Activated CD8-positive, alpha-beta memory T cell treated with anti-CD3 and anti-CD28 coated beads, Interleukin-2, amount 10 ng/mL, durations not matched to agents 7 days and 5 days (primary cell): ENCODE measurements at regions not wholly inside any gene's neighbourhood (a gene's known extent, or its start where the extent isn't known, plus 50 kb on each side); places are given as distances from the start of the nearest gene placed in this dataset.

Experiments
- ATAC-seq: fragments of 150-1000 bp; cut with Tn5 transposase; one replicate; pipeline ENCODE4 v1.10.0; 2021; ENCODE audit warnings: moderate library complexity
- CTCF ChIA-PET: fragments of 350-600 bp; sonication (Branson Sonifier 250); formaldehyde crosslinking; loops from one replicate; lab custom pipeline; 2021; ENCODE audit warnings: antibody characterized with exemption; lab: Charles Lee
- DNase-seq: peaks from one replicate; pipeline ENCODE4 v3.0.0-alpha.2; 2020
- H3K27ac Mint-ChIP-seq: one replicate; pipeline ENCODE4 v1.8.0; 2021; ENCODE audit warnings: mild to moderate bottlenecking, mixed read lengths
- H3K27me3 Mint-ChIP-seq: one replicate; pipeline ENCODE4 v1.8.0; 2021; ENCODE audit warnings: mixed read lengths
- H3K36me3 Mint-ChIP-seq: one replicate; pipeline ENCODE4 v1.8.0; 2021; ENCODE audit warnings: mild to moderate bottlenecking, mixed read lengths
- H3K4me1 Mint-ChIP-seq: one replicate; pipeline ENCODE4 v1.8.0; 2021; ENCODE audit warnings: mixed read lengths
- H3K4me3 Mint-ChIP-seq: one replicate; pipeline ENCODE4 v1.8.0; 2021; ENCODE audit warnings: mild to moderate bottlenecking, moderate library complexity, mixed read lengths
- H3K9me3 Mint-ChIP-seq: one replicate; pipeline ENCODE4 v1.8.0; 2022; ENCODE audit warnings: low read depth, mixed read lengths

DNA sequence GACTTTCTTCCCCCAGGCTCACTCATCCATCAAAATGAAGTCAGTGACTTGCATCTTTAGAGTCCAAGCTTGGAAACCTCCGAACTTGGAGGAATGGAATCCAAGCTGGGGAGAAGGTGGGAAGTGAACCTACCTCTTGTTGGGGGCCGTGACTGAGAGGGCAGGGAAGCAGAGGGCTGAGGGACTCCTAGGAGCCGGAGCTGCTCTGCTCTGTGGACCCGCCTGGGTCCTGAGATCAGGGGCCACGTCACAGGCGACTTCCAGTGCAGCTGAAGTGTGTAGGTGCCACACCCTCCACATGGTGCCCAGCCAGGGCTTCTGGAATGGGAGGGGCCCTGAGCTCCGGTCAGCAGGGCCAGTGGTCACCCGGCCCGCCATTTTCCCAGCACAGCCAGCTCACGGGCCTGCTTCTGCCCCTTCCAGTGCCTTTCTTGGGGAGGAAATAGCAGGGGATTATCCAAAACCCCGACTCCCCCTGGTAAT, 63.4 kb upstream of the OTOS start:
- Mint-ChIP-seq H3K27me3 (peaks cover 32% of the 10 kb centered on the region), H3K27ac (no peak overlapping the region), H3K4me1 (no peaks in the 10 kb centered on the region), H3K4me3 (no peak overlapping the region), H3K9me3 (no peaks in the 10 kb centered on the region), H3K36me3 (no peaks in the 10 kb centered on the region)
- no peak for DNase-seq
- CTCF ChIA-PET = no interaction called here
- ATAC-seq = no peak

DNA sequence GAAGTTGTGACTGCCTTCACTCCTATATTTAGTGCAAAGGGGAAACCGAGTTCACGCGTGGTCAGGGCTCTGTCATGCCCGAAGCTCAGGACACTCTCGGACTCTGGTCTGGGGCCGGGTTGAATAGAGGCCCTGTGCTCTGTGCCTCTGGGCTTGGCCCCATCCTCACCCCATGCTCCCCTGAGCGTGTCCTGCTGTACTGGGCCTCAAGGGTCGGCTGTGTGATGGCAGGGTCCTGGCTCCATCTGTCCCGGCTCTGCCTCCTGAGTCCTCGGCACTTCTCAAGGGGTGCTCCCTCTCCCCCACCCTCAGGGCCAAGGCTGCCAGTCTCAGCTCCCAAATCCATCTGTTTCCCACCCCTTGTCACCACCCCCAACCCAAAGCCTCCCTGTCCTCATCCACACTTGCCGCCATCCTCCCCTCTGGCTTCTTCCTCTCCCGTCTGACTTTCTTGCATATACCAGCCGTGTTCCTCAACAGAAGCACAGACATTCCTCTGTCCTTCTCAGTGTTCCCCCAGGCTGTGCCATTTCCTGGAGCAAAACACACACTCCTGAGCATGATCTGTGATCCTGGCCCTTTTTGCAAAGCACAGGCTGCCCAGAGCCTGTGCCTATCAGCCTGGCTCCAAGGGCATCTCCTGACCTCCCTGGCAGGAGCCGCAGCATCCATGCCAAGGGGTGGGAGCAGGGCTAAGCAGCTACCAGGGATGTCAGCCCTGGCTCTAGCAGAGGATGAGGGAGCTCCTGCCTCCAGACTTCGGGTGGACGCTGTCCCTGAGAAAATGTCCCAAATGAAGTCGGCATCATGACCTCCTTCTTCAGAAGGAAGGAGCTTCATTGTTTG, 64.2 kb upstream of the OTOS start:
- H3K36me3 Mint-ChIP-seq = no peaks in the 10 kb centered on the region
- ATAC-seq (no peak), DNase-seq (no peak)
- H3K9me3 Mint-ChIP-seq = no peaks in the 10 kb centered on the region
- no peak overlapping the region for H3K4me3 Mint-ChIP-seq
- H3K27me3 Mint-ChIP-seq = peaks cover 32% of the 10 kb centered on the region
- no peak overlapping the region for H3K27ac Mint-ChIP-seq
- H3K4me1 Mint-ChIP-seq = no peaks in the 10 kb centered on the region
- CTCF ChIA-PET = no interaction called here

DNA sequence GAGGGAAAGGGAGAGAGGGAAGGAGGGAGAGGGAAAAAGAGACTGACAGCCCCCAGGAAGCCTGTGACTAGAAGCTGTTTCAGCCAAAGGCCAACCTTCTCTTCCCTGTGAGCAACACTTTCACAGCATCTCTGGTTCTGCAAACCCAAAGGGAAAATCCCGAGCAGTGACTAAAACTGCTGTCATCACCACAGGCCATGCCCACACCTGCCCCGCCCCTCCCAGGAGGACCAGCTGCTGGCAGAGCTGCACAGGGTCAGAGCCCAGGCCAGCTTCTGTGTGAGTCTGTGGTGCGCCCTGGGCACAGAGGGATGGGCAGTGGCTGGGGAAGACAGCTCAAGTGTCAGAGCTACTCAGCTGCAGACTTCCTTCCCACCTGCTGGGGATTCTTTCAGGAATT, 64.9 kb upstream of the OTOS start:
- DNase-seq (no peak), ATAC-seq (no peak)
- Mint-ChIP-seq H3K36me3 (no peaks in the 10 kb centered on the region), H3K27ac (no peak overlapping the region), H3K4me1 (no peaks in the 10 kb centered on the region), H3K27me3 (peaks cover 32% of the 10 kb centered on the region), H3K4me3 (no peak overlapping the region), H3K9me3 (no peaks in the 10 kb centered on the region)
- CTCF ChIA-PET = no interaction called here

DNA sequence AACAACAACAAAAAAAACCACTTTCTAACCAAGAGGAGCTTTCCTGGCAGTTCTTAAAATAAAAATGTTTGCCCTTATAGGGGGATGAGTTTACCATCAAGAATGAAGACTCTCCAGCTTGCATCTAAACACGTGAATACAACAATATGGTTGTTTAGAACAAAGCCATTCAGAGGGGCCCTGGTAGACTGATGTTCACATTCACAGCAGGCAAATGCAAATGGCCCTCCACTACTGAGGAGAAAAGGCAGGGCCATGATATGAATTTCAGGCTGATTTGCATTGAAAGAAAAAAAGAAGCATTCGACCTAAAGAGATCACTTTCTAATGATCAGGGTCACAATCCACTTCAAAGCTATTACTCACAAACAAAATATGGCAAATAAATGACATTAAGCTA, 65.3 kb upstream of the OTOS start:
- Mint-ChIP-seq H3K4me1 (no peaks in the 10 kb centered on the region), H3K27me3 (peaks cover 32% of the 10 kb centered on the region), H3K36me3 (no peaks in the 10 kb centered on the region), H3K27ac (no peak overlapping the region), H3K9me3 (no peaks in the 10 kb centered on the region), H3K4me3 (no peak overlapping the region)
- CTCF ChIA-PET = no interaction called here
- ATAC-seq (no peak), DNase-seq (no peak)

DNA sequence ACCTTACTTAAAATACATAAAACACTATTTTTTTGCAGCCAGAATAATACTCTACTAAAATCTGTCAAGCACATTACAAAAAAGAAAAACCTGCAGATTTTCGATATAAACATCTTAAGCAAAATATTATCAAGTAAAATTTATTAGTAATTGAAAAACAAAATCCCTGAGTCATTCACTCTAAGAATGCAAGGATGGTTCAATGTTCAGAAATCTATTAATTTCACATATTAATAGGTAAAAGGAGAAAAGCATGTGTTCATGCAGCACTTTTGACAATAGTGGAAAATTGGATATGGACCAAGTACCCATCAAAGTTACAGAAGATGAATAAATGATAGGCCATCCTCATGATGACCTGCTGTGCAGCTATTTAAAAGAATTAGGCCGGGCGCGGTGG, 66.2 kb upstream of the OTOS start:
- H3K27ac Mint-ChIP-seq = no peak overlapping the region
- H3K36me3 Mint-ChIP-seq = no peaks in the 10 kb centered on the region
- no peaks in the 10 kb centered on the region for H3K9me3 Mint-ChIP-seq
- H3K27me3 Mint-ChIP-seq = peaks cover 25% of the 10 kb centered on the region
- CTCF ChIA-PET = no interaction called here
- DNase-seq (no peak), ATAC-seq (no peak)
- no peak overlapping the region for H3K4me3 Mint-ChIP-seq
- H3K4me1 Mint-ChIP-seq = no peaks in the 10 kb centered on the region

DNA sequence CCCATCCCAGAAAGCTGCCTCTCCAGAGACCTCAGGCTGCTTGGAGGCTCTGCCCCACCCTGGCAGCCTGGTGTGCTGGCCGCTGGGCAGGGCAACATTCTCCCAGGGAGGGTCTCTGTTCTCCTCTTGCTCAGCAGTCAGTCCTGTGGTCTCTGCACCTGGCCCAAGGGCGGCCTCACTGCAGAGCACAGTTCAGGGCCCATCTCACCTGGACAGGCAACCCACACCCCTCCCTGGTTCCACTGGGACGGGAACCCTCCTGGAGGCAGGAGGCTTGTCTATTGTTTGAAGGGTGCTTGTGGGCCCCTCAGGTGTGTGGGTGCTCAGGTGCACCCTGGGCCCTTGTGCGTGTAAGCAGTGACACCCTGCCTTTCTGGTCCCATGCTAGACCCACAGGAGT, 67.2 kb upstream of the OTOS start:
- CTCF ChIA-PET = no interaction called here
- Mint-ChIP-seq H3K27ac (no peak overlapping the region), H3K4me3 (no peak overlapping the region), H3K27me3 (peaks cover 17% of the 10 kb centered on the region), H3K9me3 (no peaks in the 10 kb centered on the region), H3K4me1 (no peaks in the 10 kb centered on the region), H3K36me3 (no peaks in the 10 kb centered on the region)
- no peak for ATAC-seq
- DNase-seq = no peak

DNA sequence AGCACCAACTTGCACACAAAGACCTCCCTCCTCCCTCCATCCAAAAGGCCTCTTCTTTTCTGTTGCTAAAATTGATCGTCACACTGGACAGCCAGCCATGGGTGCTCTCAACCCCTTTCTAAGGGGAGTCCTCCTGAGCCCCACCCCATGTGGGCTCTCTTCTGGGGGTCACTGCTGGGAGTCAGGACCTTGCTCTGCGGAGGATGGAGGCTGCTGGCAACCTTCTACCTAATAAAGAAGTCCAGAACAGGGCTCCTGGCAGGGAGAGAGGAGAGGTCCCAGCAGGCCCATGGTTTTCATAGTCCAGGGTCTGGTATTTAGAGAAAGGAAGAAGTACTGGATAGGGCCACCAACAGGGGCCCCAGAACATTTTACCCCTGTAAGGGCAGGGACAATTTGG, 67.6 kb upstream of the OTOS start:
- no peaks in the 10 kb centered on the region for H3K9me3 Mint-ChIP-seq
- H3K27ac Mint-ChIP-seq = no peak overlapping the region
- H3K36me3 Mint-ChIP-seq = no peaks in the 10 kb centered on the region
- ATAC-seq = no peak
- CTCF ChIA-PET = no interaction called here
- H3K27me3 Mint-ChIP-seq = peaks cover 14% of the 10 kb centered on the region
- no peaks in the 10 kb centered on the region for H3K4me1 Mint-ChIP-seq
- no peak overlapping the region for H3K4me3 Mint-ChIP-seq
- no peak for DNase-seq

DNA sequence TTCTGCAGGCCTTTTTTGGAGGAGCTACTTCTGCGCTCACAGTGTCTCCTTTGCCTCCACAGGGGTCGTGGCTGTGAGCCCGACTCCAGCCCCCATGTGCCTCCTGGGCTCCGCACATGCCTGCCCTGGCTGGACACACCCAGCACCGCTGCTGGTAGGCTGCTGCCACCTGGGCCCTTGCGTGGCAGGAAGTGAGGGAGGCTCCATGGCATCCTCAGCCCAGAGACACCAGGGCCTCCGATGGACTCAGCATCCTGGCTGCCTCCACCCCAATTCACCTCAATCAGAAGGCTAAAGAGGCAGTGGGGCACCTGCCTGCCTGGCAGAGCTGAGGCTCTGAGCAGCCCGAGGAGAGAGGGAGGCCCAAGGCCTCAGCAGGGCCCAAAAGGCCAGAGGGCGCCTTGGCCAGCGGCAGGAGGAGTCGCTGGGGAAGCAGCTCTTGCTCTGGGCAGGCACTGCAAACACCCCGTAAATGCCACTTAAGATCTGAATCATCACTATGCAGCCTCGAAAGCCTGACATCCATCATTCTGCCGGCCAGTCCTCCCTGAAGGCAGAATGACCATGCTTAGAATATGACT, 68.3 kb upstream of the OTOS start:
- CTCF ChIA-PET = no interaction called here
- Mint-ChIP-seq H3K4me1 (no peaks in the 10 kb centered on the region), H3K9me3 (no peaks in the 10 kb centered on the region), H3K27ac (no peak overlapping the region), H3K4me3 (no peak overlapping the region), H3K36me3 (no peaks in the 10 kb centered on the region), H3K27me3 (peaks cover 11% of the 10 kb centered on the region)
- ATAC-seq (no peak), DNase-seq (no peak)

DNA sequence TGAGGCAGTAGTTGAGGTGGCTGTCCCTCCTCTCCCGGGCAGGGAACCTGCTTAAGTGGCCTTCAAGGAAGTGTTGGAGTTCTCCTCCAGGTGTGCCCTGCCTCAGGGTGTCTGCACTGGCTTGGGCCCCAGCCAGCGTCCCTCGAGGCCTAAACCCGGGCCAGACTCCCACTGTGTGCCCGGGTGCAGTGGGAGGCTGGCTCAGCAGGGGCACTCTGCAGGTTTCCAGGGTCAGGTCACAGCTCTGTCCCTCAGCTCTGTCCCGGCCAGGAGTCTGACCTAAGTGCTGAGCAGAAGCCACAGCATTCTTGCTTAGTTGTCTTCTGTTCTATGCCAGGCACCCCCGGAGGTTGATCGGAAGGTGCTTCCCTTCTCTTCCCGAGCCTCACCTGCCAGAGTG, 69.0 kb upstream of the OTOS start:
- DNase-seq = no peak
- Mint-ChIP-seq H3K27ac (no peak overlapping the region), H3K27me3 (peaks cover 11% of the 10 kb centered on the region), H3K4me3 (no peak overlapping the region), H3K36me3 (no peaks in the 10 kb centered on the region), H3K9me3 (no peaks in the 10 kb centered on the region), H3K4me1 (no peaks in the 10 kb centered on the region)
- no peak for ATAC-seq
- CTCF ChIA-PET = no interaction called here

DNA sequence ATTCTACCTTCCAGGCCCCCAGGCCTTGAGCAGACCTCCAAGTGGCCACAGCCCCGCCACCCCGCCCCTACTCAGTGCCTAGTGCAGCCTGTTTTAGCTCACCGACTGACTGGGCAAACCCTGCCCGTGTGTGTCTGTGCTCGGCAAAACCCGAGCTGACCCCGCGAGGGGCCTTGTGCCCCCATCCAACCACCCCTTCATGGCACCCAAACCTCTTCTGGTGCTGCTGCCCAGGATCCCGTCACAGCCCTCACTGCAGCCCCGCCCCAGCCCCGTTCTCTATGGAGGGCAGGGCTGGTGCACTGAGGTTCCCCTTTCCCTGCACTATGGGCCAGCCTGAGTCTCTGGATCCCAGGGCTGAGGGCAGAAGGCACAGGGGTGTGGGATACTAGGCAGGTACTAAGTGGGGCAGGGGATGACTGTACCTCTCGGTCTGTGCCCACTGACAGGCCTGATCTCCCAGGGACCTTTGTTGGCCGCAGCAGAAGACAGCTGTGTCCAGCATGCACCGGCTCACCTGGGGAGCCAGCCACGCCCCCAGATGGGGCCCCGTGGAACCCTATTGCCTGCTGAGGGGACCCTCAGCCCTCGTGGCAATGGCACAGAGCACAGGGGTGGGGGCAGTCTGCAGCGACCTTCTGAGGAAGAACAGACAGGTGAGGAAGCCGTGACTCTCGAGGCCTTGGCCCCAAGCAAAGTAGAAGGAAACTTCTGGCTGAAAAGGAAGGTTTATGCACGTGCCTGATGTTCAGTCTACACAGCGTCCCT, 69.9 kb upstream of the OTOS start:
- H3K9me3 Mint-ChIP-seq = no peaks in the 10 kb centered on the region
- H3K27me3 Mint-ChIP-seq = peaks cover 6% of the 10 kb centered on the region
- H3K4me3 Mint-ChIP-seq = no peak overlapping the region
- CTCF ChIA-PET = no interaction called here
- H3K4me1 Mint-ChIP-seq = no peaks in the 10 kb centered on the region
- no peaks in the 10 kb centered on the region for H3K36me3 Mint-ChIP-seq
- no peak for ATAC-seq
- no peak for DNase-seq
- no peak overlapping the region for H3K27ac Mint-ChIP-seq

DNA sequence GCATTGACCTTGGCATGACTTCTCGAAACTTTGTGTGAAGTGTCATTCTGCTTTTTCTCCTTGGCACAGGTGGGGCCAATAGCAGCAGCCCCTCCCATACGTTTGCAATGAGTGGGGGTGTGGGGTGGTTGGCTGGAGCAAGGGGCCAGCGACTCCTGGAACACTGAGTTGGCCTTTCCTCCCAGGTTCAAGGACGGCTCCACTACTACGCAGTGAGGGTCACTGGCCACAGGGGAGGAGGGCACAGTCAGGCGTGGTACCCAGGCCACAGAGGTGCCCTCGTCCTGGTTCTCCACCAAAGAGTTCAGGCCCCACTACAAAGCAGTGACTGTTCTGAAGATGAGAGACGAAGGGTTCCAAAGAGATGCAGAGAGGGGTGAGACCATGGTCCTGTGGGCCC, 70.6 kb upstream of the OTOS start:
- H3K27me3 Mint-ChIP-seq = no peaks in the 10 kb centered on the region
- ATAC-seq (no peak), DNase-seq (no peak)
- H3K4me3 Mint-ChIP-seq = no peak overlapping the region
- no peak overlapping the region for H3K27ac Mint-ChIP-seq
- no peaks in the 10 kb centered on the region for H3K4me1 Mint-ChIP-seq
- no peaks in the 10 kb centered on the region for H3K36me3 Mint-ChIP-seq
- H3K9me3 Mint-ChIP-seq = no peaks in the 10 kb centered on the region
- CTCF ChIA-PET = no interaction called here

DNA sequence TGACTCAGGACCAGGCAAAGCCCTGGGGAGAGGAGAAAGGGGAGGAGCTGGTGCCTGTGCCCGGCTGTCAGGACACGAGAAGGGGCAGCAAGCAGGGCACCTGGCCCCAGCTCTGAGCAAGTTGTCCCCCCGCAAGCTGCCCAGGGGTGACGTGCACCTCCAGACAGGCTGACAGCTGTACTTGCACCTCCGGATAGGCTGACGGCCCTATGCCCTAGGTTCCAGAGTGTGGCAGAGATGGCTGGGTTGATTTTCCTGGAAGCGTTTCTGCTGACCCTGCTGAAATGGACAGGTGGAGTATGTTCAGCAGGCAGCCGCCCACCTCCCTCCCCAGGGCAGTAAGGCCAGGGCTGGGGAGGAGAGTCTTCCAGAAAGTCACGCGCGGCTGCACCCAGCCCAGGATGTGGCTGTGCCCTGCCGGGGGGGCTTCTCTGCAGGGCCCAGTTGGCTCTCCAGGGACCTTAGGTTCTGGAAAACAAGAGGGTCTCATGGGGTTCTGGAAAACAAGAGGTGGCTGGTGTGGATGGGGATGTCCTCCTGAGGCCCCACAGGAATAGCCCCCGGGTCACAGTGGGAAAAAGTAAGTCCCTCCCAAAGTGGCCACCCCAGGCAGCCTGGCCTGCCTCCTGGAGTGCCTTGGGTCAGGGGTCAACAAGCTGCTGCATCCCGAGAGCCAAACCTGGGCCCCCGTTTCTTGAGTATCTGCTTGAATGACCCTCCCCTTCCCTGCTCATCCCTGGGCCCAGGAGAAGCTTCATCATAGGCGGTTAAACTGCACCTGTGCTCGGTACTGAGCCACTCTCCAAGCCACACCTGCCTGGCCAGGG, 71.4 kb upstream of the OTOS start:
- DNase-seq (no peak), ATAC-seq (no peak)
- no peaks in the 10 kb centered on the region for H3K36me3 Mint-ChIP-seq
- H3K9me3 Mint-ChIP-seq = no peaks in the 10 kb centered on the region
- no peak overlapping the region for H3K27ac Mint-ChIP-seq
- no peaks in the 10 kb centered on the region for H3K27me3 Mint-ChIP-seq
- CTCF ChIA-PET = no interaction called here
- H3K4me3 Mint-ChIP-seq = no peak overlapping the region
- no peaks in the 10 kb centered on the region for H3K4me1 Mint-ChIP-seq

DNA sequence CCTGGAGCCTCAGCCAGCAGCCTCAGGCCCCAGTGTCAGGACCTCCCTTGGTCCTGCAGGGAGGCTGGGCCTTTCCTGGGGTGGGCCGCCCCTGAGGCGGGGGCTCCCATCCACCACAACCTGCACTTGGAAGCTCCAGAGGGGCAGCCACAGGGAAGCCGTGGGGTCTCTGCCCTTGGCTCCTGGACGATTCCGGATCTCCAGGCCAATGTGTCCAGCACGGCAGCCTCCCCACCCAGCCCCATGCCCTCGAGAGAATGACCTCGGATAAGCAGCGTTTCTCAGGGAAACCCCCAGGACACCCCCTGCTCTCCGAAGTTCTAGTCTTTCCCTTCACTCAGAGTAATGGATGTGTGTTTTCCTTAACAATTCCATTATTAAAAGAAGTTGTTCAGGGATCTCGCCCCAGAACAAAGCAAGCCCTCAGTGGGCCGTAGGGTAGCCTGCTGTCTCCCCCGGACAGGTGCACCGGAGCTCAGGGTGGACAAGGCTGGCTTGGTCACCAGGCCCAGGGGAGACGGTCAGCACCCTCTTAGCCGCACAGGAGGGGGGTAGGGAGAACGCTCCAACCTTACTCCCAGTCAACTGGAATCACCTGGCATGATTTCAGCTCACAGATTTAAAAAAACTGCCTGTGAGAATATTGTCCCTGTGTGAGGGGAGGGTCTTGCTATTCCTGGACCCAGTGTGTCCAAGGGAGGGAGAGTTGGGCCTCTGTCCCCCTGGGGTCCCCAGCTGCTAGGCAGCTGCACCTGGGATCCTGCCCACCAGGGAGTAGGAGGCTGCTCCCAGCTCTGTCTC, 72.2 kb upstream of the OTOS start:
- no peaks in the 10 kb centered on the region for H3K27me3 Mint-ChIP-seq
- no peaks in the 10 kb centered on the region for H3K36me3 Mint-ChIP-seq
- CTCF ChIA-PET = no interaction called here
- no peak for ATAC-seq
- no peaks in the 10 kb centered on the region for H3K4me1 Mint-ChIP-seq
- no peak overlapping the region for H3K27ac Mint-ChIP-seq
- no peak for DNase-seq
- H3K4me3 Mint-ChIP-seq = no peak overlapping the region
- H3K9me3 Mint-ChIP-seq = no peaks in the 10 kb centered on the region
